ENCODE measurements at regions not wholly inside any gene's neighbourhood (a gene's known extent, or its start where the extent isn't known, plus 50 kb on each side); places are given as distances from the start of the nearest gene placed in this dataset.

- no peaks in the 10 kb centered on the region for H3K27me3 ChIP-seq (ENCODE audit: insufficient read depth, low read length)
- no peak overlapping the region for H3K27ac ChIP-seq (ENCODE audit: low read depth, low read length)
- no peak overlapping the region for H3K4me3 ChIP-seq (replicated peaks in 1 of 2; ENCODE audit: low read depth in 1 of 2, low read length in 2 of 2)
- BruUV-seq (replicated peaks): no TSS peak
- ChIA-PET RAD21 (ENCODE audit: low non-redundant PET in 1 of 2, low total read pairs in 2 of 2, uncharacterized antibody in 2 of 2, unreplicated experiment in 2 of 2) (no interaction called here), CTCF (no interaction called here), POLR2A (no interaction called here)
- no peak for ATAC-seq
- intact Hi-C loops (cut with micrococcal nuclease): no loop called here
- no peaks in the 10 kb centered on the region for H4K20me1 ChIP-seq (ENCODE audit: insufficient read depth)
- no peak overlapping the region for H3K9ac ChIP-seq (ENCODE audit: low read length)
- no peak overlapping the region for H2AFZ ChIP-seq (ENCODE audit: low read depth, low read length, poor library complexity, severe bottlenecking)
- no peaks in the 10 kb centered on the region for H3K9me2 ChIP-seq (ENCODE audit: insufficient read depth)
- no peak for TF ChIP-seq CTCF (IDR thresholded peaks at IDR 0.05 in 2 of 3, conservative IDR thresholded peaks at IDR 0.05 in 1 of 3; ENCODE audit: borderline replicate concordance in 1 of 3, insufficient read depth in 1 of 3, low read depth in 2 of 3, low read length in 2 of 3)
- TF ChIP-seq SP1 (IDR thresholded peaks at IDR 0.05; ENCODE audit: low read depth): no peak
- no peak for TF ChIP-seq FOSL1 (IDR thresholded peaks at IDR 0.05; ENCODE audit: low read depth)
- TF ChIP-seq EGR1 (IDR thresholded peaks at IDR 0.05; ENCODE audit: low read depth): no peak
- TF ChIP-seq JUND (IDR thresholded peaks at IDR 0.05): no peak
- TF ChIP-seq POLR2A (IDR thresholded peaks at IDR 0.05; ENCODE audit: borderline replicate concordance, extremely low read depth, insufficient read depth, insufficient read length): no peak
- TF ChIP-seq YY1 (IDR thresholded peaks at IDR 0.05; ENCODE audit: extremely low read depth, insufficient replicate concordance, low read depth, low read length): no peak
- TF ChIP-seq POLR2AphosphoS5 (IDR thresholded peaks at IDR 0.05; ENCODE audit: low read depth, low read length): no peak
- no peak for TF ChIP-seq EZH2 (IDR thresholded peaks at IDR 0.05)
- no peak for TF ChIP-seq TCF7L2 (IDR thresholded peaks at IDR 0.05; ENCODE audit: borderline replicate concordance, extremely low read depth, insufficient read depth, insufficient read length)
- no peak for TF ChIP-seq MAX (IDR thresholded peaks at IDR 0.05)
- no peak for TF ChIP-seq ZNF274 (IDR thresholded peaks at IDR 0.05; ENCODE audit: low read depth, low read length)
- no peak for TF ChIP-seq SRF (IDR thresholded peaks at IDR 0.05; ENCODE audit: low read depth)
- TF ChIP-seq ZFX (IDR thresholded peaks at IDR 0.05): no peak
- no peak for TF ChIP-seq ATF3 (IDR thresholded peaks at IDR 0.05)
- no peak for TF ChIP-seq EZH2phosphoT487 (IDR thresholded peaks at IDR 0.05; ENCODE audit: borderline replicate concordance)
- TF ChIP-seq ELF1 (IDR thresholded peaks at IDR 0.05; ENCODE audit: borderline replicate concordance, low read depth): no peak
- no peak for TF ChIP-seq RAD21 (IDR thresholded peaks at IDR 0.05; ENCODE audit: low read depth)
- TF ChIP-seq CEBPB (IDR thresholded peaks at IDR 0.05; ENCODE audit: low read depth): no peak
- no peak overlapping the region for H3K4me2 ChIP-seq (ENCODE audit: low read length)
- H3K9me3 ChIP-seq (ENCODE audit: control insufficient read depth in 1 of 2, insufficient read depth in 1 of 2, low read depth in 1 of 2, low read length in 2 of 2): peaks cover 0 to 14% of the 10 kb centered on the region in 2 experiments; a peak in 3 of 4 replicates
- no peak for DNase-seq (ENCODE audit: low read depth, low spot score)
- no peaks in the 10 kb centered on the region for H3K4me1 ChIP-seq (ENCODE audit: control insufficient read depth in 1 of 2, insufficient read depth in 2 of 2, low read length in 2 of 2)
- H3K79me2 ChIP-seq (ENCODE audit: insufficient read depth, low read length): no peaks in the 10 kb centered on the region
- no peaks in the 10 kb centered on the region for H3K36me3 ChIP-seq (ENCODE audit: control insufficient read depth in 1 of 2, insufficient read depth in 2 of 2, low read length in 2 of 2)
Measured at GRCh38 chr18:51811883-51812282, 528.1 kb upstream of the DCC start.

Data from HCT116 (cell line).